ENCODE measurements at regions not wholly inside any gene's neighbourhood (a gene's known extent, or its start where the extent isn't known, plus 50 kb on each side); places are given as distances from the start of the nearest gene placed in this dataset.

- no peak overlapping the region for H3K4me3 ChIP-seq (replicated peaks; ENCODE audit: low read depth, low read length)
- TF ChIP-seq, protein P1, sequence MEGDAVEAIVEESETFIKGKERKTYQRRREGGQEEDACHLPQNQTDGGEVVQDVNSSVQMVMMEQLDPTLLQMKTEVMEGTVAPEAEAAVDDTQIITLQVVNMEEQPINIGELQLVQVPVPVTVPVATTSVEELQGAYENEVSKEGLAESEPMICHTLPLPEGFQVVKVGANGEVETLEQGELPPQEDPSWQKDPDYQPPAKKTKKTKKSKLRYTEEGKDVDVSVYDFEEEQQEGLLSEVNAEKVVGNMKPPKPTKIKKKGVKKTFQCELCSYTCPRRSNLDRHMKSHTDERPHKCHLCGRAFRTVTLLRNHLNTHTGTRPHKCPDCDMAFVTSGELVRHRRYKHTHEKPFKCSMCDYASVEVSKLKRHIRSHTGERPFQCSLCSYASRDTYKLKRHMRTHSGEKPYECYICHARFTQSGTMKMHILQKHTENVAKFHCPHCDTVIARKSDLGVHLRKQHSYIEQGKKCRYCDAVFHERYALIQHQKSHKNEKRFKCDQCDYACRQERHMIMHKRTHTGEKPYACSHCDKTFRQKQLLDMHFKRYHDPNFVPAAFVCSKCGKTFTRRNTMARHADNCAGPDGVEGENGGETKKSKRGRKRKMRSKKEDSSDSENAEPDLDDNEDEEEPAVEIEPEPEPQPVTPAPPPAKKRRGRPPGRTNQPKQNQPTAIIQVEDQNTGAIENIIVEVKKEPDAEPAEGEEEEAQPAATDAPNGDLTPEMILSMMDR (IDR thresholded peaks at IDR 0.05; ENCODE audit: low read length, missing control alignments): no peak
- no peak for DNase-seq (ENCODE audit: low read depth)
Measured at GRCh38 chr11:112374486-112375140, 114.0 kb upstream of the PLET1 start.

GRCh38 chr11:112377946-112378345 is 117.3 kb upstream of the PLET1 start:
- no peak for DNase-seq (ENCODE audit: low read depth)
- H3K4me3 ChIP-seq (replicated peaks; ENCODE audit: low read depth, low read length): no peak overlapping the region
- TF ChIP-seq, protein P1 (IDR thresholded peaks at IDR 0.05; ENCODE audit: low read length, missing control alignments): no peak

GRCh38 chr11:112380464-112380863 is 119.8 kb upstream of the PLET1 start:
- H3K4me3 ChIP-seq (replicated peaks; ENCODE audit: low read depth, low read length): no peak overlapping the region
- TF ChIP-seq, protein P1 (IDR thresholded peaks at IDR 0.05; ENCODE audit: low read length, missing control alignments): no peak
- no peak for DNase-seq (ENCODE audit: low read depth)

GRCh38 chr11:112381578-112381977 is 120.9 kb upstream of the PLET1 start:
- TF ChIP-seq, protein P1 (IDR thresholded peaks at IDR 0.05; ENCODE audit: low read length, missing control alignments): no peak
- H3K4me3 ChIP-seq (replicated peaks; ENCODE audit: low read depth, low read length): no peak overlapping the region
- DNase-seq (ENCODE audit: low read depth): no peak

GRCh38 chr11:112382561-112382960 is 121.9 kb upstream of the PLET1 start:
- no peak for DNase-seq (ENCODE audit: low read depth)
- no peak overlapping the region for H3K4me3 ChIP-seq (replicated peaks; ENCODE audit: low read depth, low read length)
- TF ChIP-seq, protein P1 (IDR thresholded peaks at IDR 0.05; ENCODE audit: low read length, missing control alignments): no peak

GRCh38 chr11:112388496-112388895 is 127.8 kb upstream of the PLET1 start:
- no peak for DNase-seq (ENCODE audit: low read depth)
- H3K4me3 ChIP-seq (replicated peaks; ENCODE audit: low read depth, low read length): no peak overlapping the region
- TF ChIP-seq, protein P1 (IDR thresholded peaks at IDR 0.05; ENCODE audit: low read length, missing control alignments): no peak

GRCh38 chr11:112391086-112391485 is 130.4 kb upstream of the PLET1 start:
- no peak overlapping the region for H3K4me3 ChIP-seq (replicated peaks; ENCODE audit: low read depth, low read length)
- no peak for DNase-seq (ENCODE audit: low read depth)
- TF ChIP-seq, protein P1 (IDR thresholded peaks at IDR 0.05; ENCODE audit: low read length, missing control alignments): no peak
